Keratinocyte (primary cell): ENCODE measurements at regions not wholly inside any gene's neighbourhood (a gene's known extent, or its start where the extent isn't known, plus 50 kb on each side); places are given as distances from the start of the nearest gene placed in this dataset.

Experiments used
- DNase-seq: peaks from one replicate; pipeline ENCODE4 v3.0.0-alpha.2; 2011; ENCODE audit warnings: low read depth, missing footprints, low spot score
- FAIRE-seq: peaks from 2 replicates; lab custom pipeline; 2011; peaks lifted over from hg19 to GRCh38; lab: Jason Lieb, UNC
- H2AFZ ChIP-seq: 2 replicates; pipeline ENCODE4 v1.6.0; 2012; ENCODE audit warnings: low read length, control low read depth, inconsistent platforms; ENCODE audit not compliant: control insufficient read depth
- H3K27ac ChIP-seq: 2 replicates; pipeline ENCODE4 v1.5.1; 2011; ENCODE audit warnings: low read length; ENCODE audit not compliant: control insufficient read depth, insufficient read depth
- H3K27me3 ChIP-seq: 3 replicates; pipeline ENCODE4 v1.6.0; 2011; ENCODE audit warnings: low read length; ENCODE audit not compliant: control insufficient read depth, insufficient read depth; ENCODE audit errors: extremely low read depth
- H3K36me3 ChIP-seq, 2 experiments: 2 replicates in 1 of 2; 3 replicates in 1 of 2; pipeline ENCODE4 v1.5.1; 2011; ENCODE audit warnings: low read length in 2 of 2, mild to moderate bottlenecking in 1 of 2; ENCODE audit not compliant: control insufficient read depth in 2 of 2, insufficient read depth in 2 of 2; ENCODE audit errors: extremely low read depth in 1 of 2
- H3K4me1 ChIP-seq: 3 replicates; pipeline ENCODE4 v1.5.1; 2011; ENCODE audit warnings: low read length; ENCODE audit not compliant: control insufficient read depth, insufficient read depth; ENCODE audit errors: extremely low read depth
- H3K4me2 ChIP-seq: 3 replicates; pipeline ENCODE4 v1.6.0; 2011; ENCODE audit warnings: low read depth, low read length; ENCODE audit not compliant: control insufficient read depth, insufficient read depth; ENCODE audit errors: extremely low read depth
- H3K4me3 ChIP-seq, 3 experiments: fragments of 200-600 bp in 1 of 3; sonication (generic) in 1 of 3; 2 replicates in 2 of 3; 3 replicates in 1 of 3; pipeline ENCODE4 v1.5.1; 2011 to 2016; ENCODE audit warnings: low read length in 3 of 3, mild to moderate bottlenecking in 3 of 3, control low read depth in 2 of 3, inconsistent platforms in 1 of 3, low read depth in 1 of 3, mixed read lengths in 1 of 3, mixed run types in 1 of 3, moderate library complexity in 1 of 3; ENCODE audit not compliant: control insufficient read depth in 2 of 3, insufficient read depth in 2 of 3; ENCODE audit errors: extremely low read depth in 1 of 3
- H3K79me2 ChIP-seq: 2 replicates; pipeline ENCODE4 v1.6.0; 2012; ENCODE audit warnings: low read length; ENCODE audit not compliant: control insufficient read depth, insufficient read depth
- H3K9ac ChIP-seq: 3 replicates; pipeline ENCODE4 v1.6.0; 2011; ENCODE audit warnings: low read length; ENCODE audit not compliant: control insufficient read depth, insufficient read depth; ENCODE audit errors: extremely low read depth
- H3K9me1 ChIP-seq: 3 replicates; pipeline ENCODE4 v1.6.0; 2011; ENCODE audit warnings: low read length; ENCODE audit not compliant: control insufficient read depth, insufficient read depth; ENCODE audit errors: extremely low read depth
- H3K9me3 ChIP-seq: 2 replicates; pipeline ENCODE4 v1.5.1; 2012; ENCODE audit warnings: low read depth, low read length; ENCODE audit not compliant: control insufficient read depth
- H4K20me1 ChIP-seq: 3 replicates; pipeline ENCODE4 v1.6.0; 2011; ENCODE audit warnings: low read length; ENCODE audit not compliant: control insufficient read depth, insufficient read depth; ENCODE audit errors: extremely low read depth
- CTCF ChIP-seq, 3 experiments: IDR thresholded peaks in 1 of 3; conservative IDR thresholded peaks in 1 of 3; optimal IDR thresholded peaks in 1 of 3; 2 replicates in 2 of 3; 3 replicates in 1 of 3; pipeline versions ENCODE3 to v1.5.1; 2011; ENCODE audit warnings: low read length in 3 of 3, mild to moderate bottlenecking in 3 of 3, moderate library complexity in 2 of 3, control low read depth in 1 of 3, inconsistent platforms in 1 of 3; ENCODE audit not compliant: insufficient read depth in 2 of 3; ENCODE audit errors: extremely low read depth in 1 of 3
- EZH2 ChIP-seq: IDR thresholded peaks from one replicate; pipeline ENCODE4 v1.6.1; 2012; ENCODE audit warnings: inconsistent platforms, mild to moderate bottlenecking, low read length, moderate library complexity
- dilution Hi-C: fragments of 300-500 bp; cut with MboI; formaldehyde crosslinking; loops from one replicate; pipeline ENCODE4 v1.7.0; 2020; ENCODE audit warnings: low sequenced_read_pairs; ENCODE audit not compliant: extremely low pct_ligation_motif_present

DNA sequence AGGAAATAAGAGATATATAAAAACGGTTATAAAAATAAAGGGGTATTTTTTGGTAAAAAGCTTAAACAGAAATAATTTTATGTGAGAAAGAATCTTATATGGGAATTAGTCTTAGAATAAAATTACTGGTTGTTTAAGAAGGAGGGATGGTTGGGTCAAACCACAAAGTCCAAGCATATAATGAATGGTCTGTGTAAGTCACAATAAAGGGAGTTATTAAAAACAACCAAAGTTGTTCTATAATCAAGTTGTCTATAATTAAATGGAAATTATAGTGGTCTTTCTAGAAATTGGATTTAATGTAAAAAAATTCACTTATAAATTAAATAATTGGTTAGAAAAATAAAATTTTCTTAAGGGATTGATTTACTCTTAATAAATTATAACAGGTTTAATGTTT lies 304.8 kb downstream of the POM121L12 start:
- Histone ChIP-seq H3K4me2 (no peak overlapping the region), H2AFZ (no peak overlapping the region), H3K36me3 (no peaks in the 10 kb centered on the region), H3K27ac (no peak overlapping the region), H3K4me1 (no peaks in the 10 kb centered on the region), H3K9me3 (no peaks in the 10 kb centered on the region), H3K27me3 (no peaks in the 10 kb centered on the region), H3K9me1 (no peaks in the 10 kb centered on the region), H3K9ac (no peak overlapping the region), H4K20me1 (no peaks in the 10 kb centered on the region), H3K4me3 (no peak overlapping the region), H3K79me2 (no peaks in the 10 kb centered on the region)
- DNase-seq (no peak), FAIRE-seq (no peak)
- dilution Hi-C loops, result no loop called here
- no peak for TF ChIP-seq CTCF (optimal IDR thresholded peaks at IDR 0.05 in 1 of 3, IDR thresholded peaks at IDR 0.05 in 1 of 3, conservative IDR thresholded peaks at IDR 0.05 in 1 of 3; ENCODE audit: extremely low read depth in 1 of 3, insufficient read depth in 2 of 3, low read length in 3 of 3)
- TF ChIP-seq EZH2, result no peak

- H3K79me2 ChIP-seq, result no peaks in the 10 kb centered on the region
- no peak for FAIRE-seq
- no peak for DNase-seq
These were observed 314.8 kb downstream of the POM121L12 start for GRCh38 chr7:53350241-53350640.

More at GRCh38 chr7:53350241-53350640, 314.8 kb downstream of the POM121L12 start:
- dilution Hi-C loops, result no loop called here
- Histone ChIP-seq H2AFZ (no peak overlapping the region), H3K4me3 (no peak overlapping the region), H3K9ac (no peak overlapping the region), H3K9me1 (no peaks in the 10 kb centered on the region), H3K4me1 (no peaks in the 10 kb centered on the region), H3K4me2 (no peak overlapping the region), H3K27ac (no peak overlapping the region), H3K36me3 (no peaks in the 10 kb centered on the region), H3K9me3 (no peaks in the 10 kb centered on the region), H3K27me3 (no peaks in the 10 kb centered on the region), H4K20me1 (no peaks in the 10 kb centered on the region)
- TF ChIP-seq EZH2 (no peak), CTCF (optimal IDR thresholded peaks at IDR 0.05 in 1 of 3, IDR thresholded peaks at IDR 0.05 in 1 of 3, conservative IDR thresholded peaks at IDR 0.05 in 1 of 3; ENCODE audit: extremely low read depth in 1 of 3, insufficient read depth in 2 of 3, low read length in 3 of 3) (peak; percentile 59 to 82 (median 71))
